RWPE1 (cell line): ENCODE measurements at regions not wholly inside any gene's neighbourhood (a gene's known extent, or its start where the extent isn't known, plus 50 kb on each side); places are given as distances from the start of the nearest gene placed in this dataset.
A peak's percentile ranks its signal among the peaks of the same experiment; 100 is the strongest.

Experiments used
- CTCF ChIA-PET: fragments of 350-600 bp; sonication (Branson Sonifier 250); formaldehyde crosslinking; extraction: SDS; loops from one replicate; lab custom pipeline; 2021; lab: Yijun Ruan, JAX
- POLR2A ChIA-PET: fragments of 400-600 bp; formaldehyde crosslinking; extraction: SDS; loops from one replicate; lab custom pipeline; 2020; ENCODE audit warnings: antibody characterized with exemption; ENCODE audit not compliant: low non-redundant PET; lab: Yijun Ruan, JAX
- DNase-seq: peaks from one replicate; pipeline ENCODE4 v3.0.0; 2012; ENCODE audit warnings: low spot score
- H3K27ac ChIP-seq: fragments of 450-650 bp; 2 replicates; pipeline ENCODE4 v1.5.1; 2017
- TF ChIP-seq, protein P1 (sequence below): fragments of 450-650 bp; conservative IDR thresholded peaks from 2 replicates; pipeline ENCODE4 v1.5.1; 2017; ENCODE audit warnings: low read depth, mild to moderate bottlenecking

DNA sequence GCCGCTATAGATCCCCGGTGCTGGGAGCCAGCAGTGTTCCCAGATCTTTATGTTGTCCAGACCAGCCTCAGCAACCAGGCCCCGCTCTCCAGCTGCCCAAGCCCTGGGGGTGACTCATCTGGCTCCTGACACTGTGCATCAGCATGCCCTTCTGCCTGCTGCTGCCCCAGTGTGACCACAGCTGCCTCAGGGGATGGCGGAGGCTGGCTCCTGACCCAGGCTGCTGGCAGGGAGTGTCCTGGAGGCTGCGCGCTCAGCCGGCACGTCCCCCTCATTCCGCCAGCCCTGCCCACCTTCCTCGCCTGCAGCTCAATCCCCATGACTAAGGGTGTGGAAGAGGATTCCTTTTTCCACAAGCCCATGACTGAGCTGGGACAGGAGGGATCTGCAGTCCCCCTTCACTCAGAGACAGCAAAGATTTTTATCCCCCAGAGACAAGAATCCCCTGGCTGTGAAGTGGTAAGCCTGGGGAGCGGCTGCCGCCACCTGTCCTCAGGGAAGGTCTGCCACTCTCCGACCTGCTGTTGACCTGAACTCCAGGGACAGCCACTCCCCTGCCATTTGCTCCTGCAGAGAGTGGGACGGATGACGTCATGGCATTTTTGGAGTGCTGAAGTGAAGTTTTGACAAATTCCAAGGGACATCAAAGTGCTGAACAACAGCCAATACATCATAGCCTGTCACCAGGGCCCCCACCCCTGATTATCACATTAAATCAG is 182.8 kb upstream of the BMPER start:
- POLR2A ChIA-PET, result no interaction called here
- TF ChIP-seq, protein P1, sequence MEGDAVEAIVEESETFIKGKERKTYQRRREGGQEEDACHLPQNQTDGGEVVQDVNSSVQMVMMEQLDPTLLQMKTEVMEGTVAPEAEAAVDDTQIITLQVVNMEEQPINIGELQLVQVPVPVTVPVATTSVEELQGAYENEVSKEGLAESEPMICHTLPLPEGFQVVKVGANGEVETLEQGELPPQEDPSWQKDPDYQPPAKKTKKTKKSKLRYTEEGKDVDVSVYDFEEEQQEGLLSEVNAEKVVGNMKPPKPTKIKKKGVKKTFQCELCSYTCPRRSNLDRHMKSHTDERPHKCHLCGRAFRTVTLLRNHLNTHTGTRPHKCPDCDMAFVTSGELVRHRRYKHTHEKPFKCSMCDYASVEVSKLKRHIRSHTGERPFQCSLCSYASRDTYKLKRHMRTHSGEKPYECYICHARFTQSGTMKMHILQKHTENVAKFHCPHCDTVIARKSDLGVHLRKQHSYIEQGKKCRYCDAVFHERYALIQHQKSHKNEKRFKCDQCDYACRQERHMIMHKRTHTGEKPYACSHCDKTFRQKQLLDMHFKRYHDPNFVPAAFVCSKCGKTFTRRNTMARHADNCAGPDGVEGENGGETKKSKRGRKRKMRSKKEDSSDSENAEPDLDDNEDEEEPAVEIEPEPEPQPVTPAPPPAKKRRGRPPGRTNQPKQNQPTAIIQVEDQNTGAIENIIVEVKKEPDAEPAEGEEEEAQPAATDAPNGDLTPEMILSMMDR, result no peak
- DNase-seq, result peak; percentile 77
- CTCF ChIA-PET, result interaction anchor here (0.7 kb wide), 1 partner anchor 1101 kb away, joined by 3 read pairs; no protein-coding TSS in a partner anchor
- H3K27ac ChIP-seq, result peak overlapping the region; percentile 86

DNA sequence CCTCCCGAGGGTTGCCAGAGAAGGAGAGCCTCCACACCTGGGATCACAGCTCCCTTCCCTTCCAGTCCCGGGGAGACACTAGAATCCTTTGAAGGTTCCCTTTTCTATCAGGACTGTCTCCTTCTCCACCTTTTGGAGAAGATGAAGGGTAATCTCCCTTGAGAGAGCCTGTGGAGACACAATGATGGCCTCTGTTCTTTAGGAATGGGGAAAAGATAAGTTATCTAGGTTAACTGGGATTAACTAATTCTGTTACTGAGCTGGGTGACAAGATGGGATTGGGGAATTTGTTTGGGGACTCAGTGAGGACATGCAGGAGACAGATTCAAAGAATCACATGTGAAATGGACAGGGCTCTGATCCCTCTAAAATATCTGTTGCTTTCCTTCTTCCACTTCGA is 181.1 kb upstream of the BMPER start:
- ChIA-PET CTCF (no interaction called here), POLR2A (no interaction called here)
- no peak overlapping the region for H3K27ac ChIP-seq
- DNase-seq, result no peak
- TF ChIP-seq, protein P1, result no peak

DNA sequence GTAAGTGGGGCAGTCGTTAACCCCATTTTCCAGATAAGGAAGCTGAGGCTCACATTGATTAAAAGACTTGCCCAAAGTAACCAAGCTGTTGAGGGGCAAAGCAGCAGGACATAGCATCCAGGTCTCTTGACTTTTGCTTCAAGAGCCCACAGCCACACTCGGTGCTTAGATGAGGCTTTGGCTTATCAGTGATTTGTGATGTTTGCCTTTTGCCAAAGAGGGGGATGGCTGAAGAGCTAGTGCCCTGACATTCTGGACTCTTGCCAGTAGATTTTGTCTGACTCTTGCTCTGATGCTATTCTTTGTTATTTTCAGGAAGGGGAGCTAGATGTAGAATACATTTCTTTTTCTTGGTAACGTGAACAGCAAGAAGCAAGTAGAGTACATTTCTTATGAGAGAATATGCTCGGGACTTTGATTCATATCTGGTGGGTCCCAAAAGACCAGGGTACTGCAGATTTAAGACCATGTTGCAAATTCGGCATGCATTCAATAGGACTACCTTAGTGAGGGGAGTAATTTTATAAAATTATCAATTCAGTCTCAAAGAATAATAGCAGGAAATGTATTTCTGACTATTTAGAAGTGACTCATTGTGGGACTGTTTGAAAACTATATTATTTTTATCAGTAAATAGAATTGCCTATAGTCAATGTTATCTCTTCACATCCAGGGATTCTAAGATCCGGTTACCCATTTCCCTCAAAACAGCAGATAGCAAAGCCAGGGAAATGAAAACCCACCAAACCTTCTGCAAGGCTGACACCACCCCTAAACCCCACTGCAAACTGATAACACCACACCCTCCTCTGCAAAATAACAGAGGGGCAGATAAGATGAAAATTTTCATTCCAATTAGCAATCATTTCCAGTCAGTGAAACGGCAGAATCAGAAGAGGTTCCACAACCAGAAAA is 180.0 kb upstream of the BMPER start:
- H3K27ac ChIP-seq, result no peak overlapping the region
- CTCF ChIA-PET, result interaction anchor here (0.7 kb wide), 1 partner anchor 171 kb away, joined by 4 read pairs; no protein-coding TSS in a partner anchor
- TF ChIP-seq, protein P1, result no peak
- DNase-seq, result no peak
- POLR2A ChIA-PET, result no interaction called here

DNA sequence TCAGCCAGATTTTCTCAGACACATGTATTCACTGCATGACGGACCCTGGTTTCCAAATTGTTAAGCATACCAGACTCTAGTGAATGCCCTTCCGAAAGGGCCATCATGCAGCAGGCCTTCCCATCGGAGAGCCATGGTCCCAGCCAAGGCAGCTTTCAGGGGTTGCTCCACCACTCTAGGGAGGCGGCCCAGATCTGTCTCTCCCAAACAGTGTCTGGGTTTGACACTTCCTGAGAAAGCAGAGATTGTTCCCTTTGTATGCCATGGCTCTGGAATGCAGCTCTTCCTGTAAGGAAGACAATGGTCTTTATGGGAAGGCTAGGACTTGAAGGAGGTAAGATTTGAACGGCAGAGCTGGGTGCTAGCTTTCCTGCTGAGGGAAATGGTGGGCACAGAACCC is 178.8 kb upstream of the BMPER start:
- no peak overlapping the region for H3K27ac ChIP-seq
- DNase-seq, result no peak
- TF ChIP-seq, protein P1, result no peak
- CTCF ChIA-PET, result interaction anchor here (0.9 kb wide), 1 partner anchor 9 kb away, joined by 5 read pairs; no protein-coding TSS in a partner anchor
- POLR2A ChIA-PET, result no interaction called here

DNA sequence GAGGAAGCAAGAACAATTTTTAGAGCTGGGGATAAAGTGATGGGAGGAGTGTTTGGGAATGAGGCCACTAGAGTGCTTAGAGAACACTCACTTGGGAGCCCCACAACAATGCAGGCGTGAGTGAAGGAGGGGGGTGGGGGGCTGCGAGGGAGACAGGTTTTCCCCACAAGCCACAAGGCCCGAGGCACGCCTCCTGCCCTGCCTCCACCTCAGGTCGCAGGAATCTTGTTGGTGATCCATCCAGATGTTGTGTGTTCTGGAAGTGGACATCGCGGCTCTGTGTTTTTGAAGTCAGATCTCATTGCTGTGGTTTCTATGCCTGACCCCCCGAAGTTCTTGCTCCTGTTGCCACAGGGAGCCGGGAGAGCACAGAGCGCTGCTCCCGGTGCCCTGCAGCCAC is 178.0 kb upstream of the BMPER start:
- no peak for DNase-seq
- POLR2A ChIA-PET, result no interaction called here
- CTCF ChIA-PET, result no interaction called here
- TF ChIP-seq, protein P1, result no peak
- no peak overlapping the region for H3K27ac ChIP-seq

DNA sequence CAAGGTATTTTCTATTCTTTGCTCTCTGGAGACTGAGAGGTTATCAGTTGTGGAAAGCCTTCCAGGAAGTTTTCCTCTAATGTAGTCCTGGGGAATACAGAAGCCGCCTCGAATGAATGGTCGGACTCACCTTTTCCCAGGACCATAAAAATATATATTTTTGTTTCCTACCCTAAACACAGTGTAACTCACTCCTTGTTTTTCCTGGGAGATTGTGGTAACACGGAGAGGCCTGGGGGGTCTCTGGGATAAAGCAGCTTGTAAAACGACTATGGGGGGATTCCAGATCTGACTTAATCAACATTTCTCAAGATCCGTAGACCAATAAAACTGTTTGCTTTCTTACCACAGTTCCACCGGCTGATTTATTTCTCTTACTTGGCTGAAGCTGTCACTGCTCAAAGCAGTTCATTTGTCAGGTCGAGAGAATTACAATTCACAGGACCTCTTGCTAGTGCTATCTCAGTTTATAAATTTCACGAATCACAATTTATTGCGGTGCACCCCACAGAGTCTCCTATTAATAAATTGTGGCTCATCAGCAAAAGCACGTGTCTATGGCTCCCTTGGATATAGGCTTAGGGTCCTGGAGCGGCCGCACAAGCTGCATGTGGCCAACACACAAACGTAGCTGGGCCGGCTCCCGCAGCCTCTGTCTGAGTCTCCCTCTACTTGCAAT is 176.3 kb upstream of the BMPER start:
- TF ChIP-seq, protein P1, result no peak
- CTCF ChIA-PET, result no interaction called here
- no peak for DNase-seq
- no peak overlapping the region for H3K27ac ChIP-seq
- POLR2A ChIA-PET, result no interaction called here
